ENCODE measurements at regions not wholly inside any gene's neighbourhood (a gene's known extent, or its start where the extent isn't known, plus 50 kb on each side); places are given as distances from the start of the nearest gene placed in this dataset.
A peak's percentile ranks its signal among the peaks of the same experiment; 100 is the strongest.

GRCh38 chr1:79198832-79199231 is 192.3 kb upstream of the ADGRL4 start:
- Histone ChIP-seq H3K9me3 (no peaks in the 10 kb centered on the region), H3K4me1 (no peaks in the 10 kb centered on the region), H3K4me3 (no peak overlapping the region), H3K27me3 (no peaks in the 10 kb centered on the region), H3K36me3 (no peaks in the 10 kb centered on the region), H3K27ac (no peak overlapping the region)
- no peak for TF ChIP-seq CTCF (IDR thresholded peaks at IDR 0.05)
- no peak for DNase-seq (ENCODE audit: low spot score)

GRCh38 chr1:79197421-79197820 is 190.9 kb upstream of the ADGRL4 start:
- peak in 1 of 2 donors; percentile 55 for TF ChIP-seq CTCF (IDR thresholded peaks at IDR 0.05)
- DNase-seq (ENCODE audit: low spot score): no peak
- no peak overlapping the region for H3K27ac ChIP-seq
- H3K4me3 ChIP-seq: no peak overlapping the region
- H3K27me3 ChIP-seq: no peaks in the 10 kb centered on the region
- no peaks in the 10 kb centered on the region for H3K9me3 ChIP-seq
- no peaks in the 10 kb centered on the region for H3K36me3 ChIP-seq
- H3K4me1 ChIP-seq: no peaks in the 10 kb centered on the region

- Histone ChIP-seq H3K9me3 (no peaks in the 10 kb centered on the region), H3K36me3 (no peaks in the 10 kb centered on the region), H3K27me3 (no peaks in the 10 kb centered on the region), H3K4me3 (no peak overlapping the region), H3K4me1 (no peaks in the 10 kb centered on the region), H3K27ac (no peak overlapping the region)
- DNase-seq (ENCODE audit: low spot score): no peak
- TF ChIP-seq CTCF (IDR thresholded peaks at IDR 0.05): no peak
These were observed 189.7 kb upstream of the ADGRL4 start for GRCh38 chr1:79196211-79196610.

GRCh38 chr1:79193211-79194079 is 186.9 kb upstream of the ADGRL4 start:
- no peaks in the 10 kb centered on the region for H3K4me1 ChIP-seq
- H3K9me3 ChIP-seq: no peaks in the 10 kb centered on the region
- H3K27ac ChIP-seq: peak overlapping the region in 1 of 2 donors; percentile 0
- H3K36me3 ChIP-seq: no peaks in the 10 kb centered on the region
- no peak for DNase-seq (ENCODE audit: low spot score)
- H3K4me3 ChIP-seq: peak overlapping the region in 1 of 2 donors; percentile 11
- no peak for TF ChIP-seq CTCF (IDR thresholded peaks at IDR 0.05)
- no peaks in the 10 kb centered on the region for H3K27me3 ChIP-seq

- Histone ChIP-seq H3K9me3 (no peaks in the 10 kb centered on the region), H3K27ac (no peak overlapping the region), H3K36me3 (no peaks in the 10 kb centered on the region), H3K27me3 (no peaks in the 10 kb centered on the region), H3K4me1 (no peaks in the 10 kb centered on the region), H3K4me3 (no peak overlapping the region)
- DNase-seq (ENCODE audit: low spot score): no peak
- no peak for TF ChIP-seq CTCF (IDR thresholded peaks at IDR 0.05)
These were observed 183.5 kb upstream of the ADGRL4 start for GRCh38 chr1:79190074-79190473.

- H3K4me3 ChIP-seq: no peak overlapping the region
- H3K4me1 ChIP-seq: no peaks in the 10 kb centered on the region
- H3K9me3 ChIP-seq: no peaks in the 10 kb centered on the region
- H3K27ac ChIP-seq: no peak overlapping the region
- no peaks in the 10 kb centered on the region for H3K36me3 ChIP-seq
- no peak for TF ChIP-seq CTCF (IDR thresholded peaks at IDR 0.05)
- no peak for DNase-seq (ENCODE audit: low spot score)
- H3K27me3 ChIP-seq: no peaks in the 10 kb centered on the region
These were observed 181.8 kb upstream of the ADGRL4 start for GRCh38 chr1:79188337-79188736.

Data from right atrium auricular region (tissue), 2 donors.